ENCODE measurements at regions not wholly inside any gene's neighbourhood (a gene's known extent, or its start where the extent isn't known, plus 50 kb on each side); places are given as distances from the start of the nearest gene placed in this dataset.
"Not testable (repeated sequence)": the region's sequence is repeated elsewhere in the genome, so short reads cannot be mapped to it uniquely, and the experiment has no call there.

DNA sequence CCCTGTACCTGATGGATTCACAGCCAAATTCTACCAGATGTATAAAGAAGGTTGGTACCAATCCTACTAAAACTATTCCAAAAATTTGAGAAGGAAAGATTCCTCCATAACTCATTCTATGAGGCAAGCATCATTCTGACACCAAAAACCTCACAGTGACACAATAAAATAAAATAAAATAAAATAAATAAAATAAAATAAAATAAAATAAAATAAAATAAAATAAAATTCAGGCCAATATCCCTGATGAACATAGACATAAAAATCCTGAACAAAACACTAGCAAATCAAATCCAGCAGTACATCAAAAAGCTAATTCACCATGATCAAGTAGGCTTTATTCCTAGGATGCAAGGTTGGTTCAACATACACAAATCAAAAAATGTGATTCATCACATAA is 108.1 kb downstream of the PROX1 start:
- TF ChIP-seq, protein P1, sequence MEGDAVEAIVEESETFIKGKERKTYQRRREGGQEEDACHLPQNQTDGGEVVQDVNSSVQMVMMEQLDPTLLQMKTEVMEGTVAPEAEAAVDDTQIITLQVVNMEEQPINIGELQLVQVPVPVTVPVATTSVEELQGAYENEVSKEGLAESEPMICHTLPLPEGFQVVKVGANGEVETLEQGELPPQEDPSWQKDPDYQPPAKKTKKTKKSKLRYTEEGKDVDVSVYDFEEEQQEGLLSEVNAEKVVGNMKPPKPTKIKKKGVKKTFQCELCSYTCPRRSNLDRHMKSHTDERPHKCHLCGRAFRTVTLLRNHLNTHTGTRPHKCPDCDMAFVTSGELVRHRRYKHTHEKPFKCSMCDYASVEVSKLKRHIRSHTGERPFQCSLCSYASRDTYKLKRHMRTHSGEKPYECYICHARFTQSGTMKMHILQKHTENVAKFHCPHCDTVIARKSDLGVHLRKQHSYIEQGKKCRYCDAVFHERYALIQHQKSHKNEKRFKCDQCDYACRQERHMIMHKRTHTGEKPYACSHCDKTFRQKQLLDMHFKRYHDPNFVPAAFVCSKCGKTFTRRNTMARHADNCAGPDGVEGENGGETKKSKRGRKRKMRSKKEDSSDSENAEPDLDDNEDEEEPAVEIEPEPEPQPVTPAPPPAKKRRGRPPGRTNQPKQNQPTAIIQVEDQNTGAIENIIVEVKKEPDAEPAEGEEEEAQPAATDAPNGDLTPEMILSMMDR (conservative IDR thresholded peaks at IDR 0.05 in 1 of 2, IDR thresholded peaks at IDR 0.05 in 1 of 2; ENCODE audit: low read depth in 1 of 2, low read length in 2 of 2): not testable (repeated sequence)
- not testable (repeated sequence) for TF ChIP-seq EZH2 (IDR thresholded peaks at IDR 0.05; ENCODE audit: low read length, missing control alignments)
